GM13977 (cell line): ENCODE measurements at regions not wholly inside any gene's neighbourhood (a gene's known extent, or its start where the extent isn't known, plus 50 kb on each side); places are given as distances from the start of the nearest gene placed in this dataset.

Source experiments
- DNase-seq: peaks from one replicate; pipeline ENCODE4 v3.0.0; 2012; ENCODE audit warnings: low spot score
- CTCF ChIP-seq: IDR thresholded peaks from 2 replicates; pipeline ENCODE4 v1.5.1; 2012; ENCODE audit warnings: mild to moderate bottlenecking, control low read depth; ENCODE audit not compliant: insufficient read depth; ENCODE audit errors: extremely low read depth, missing control alignments
- in situ Hi-C: fragments of 300-500 bp; cut with MboI; formaldehyde crosslinking; loops from one replicate; pipeline ENCODE4 v1.12.0; 2022; ENCODE audit warnings: low sequenced_read_pairs, low pct_unique_long_range_greater_than_20kb, mixed read lengths, inconsistent platforms; ENCODE audit not compliant: unreplicated experiment

GRCh38 chr4:10303291-10303690, 153.9 kb downstream of the ZNF518B start:
- in situ Hi-C loops: no loop called here
- TF ChIP-seq CTCF: no peak
- DNase-seq: no peak

- no peak for DNase-seq
- in situ Hi-C loops: no loop called here
These were observed 155.1 kb downstream of the ZNF518B start for GRCh38 chr4:10302096-10302495.

DNA sequence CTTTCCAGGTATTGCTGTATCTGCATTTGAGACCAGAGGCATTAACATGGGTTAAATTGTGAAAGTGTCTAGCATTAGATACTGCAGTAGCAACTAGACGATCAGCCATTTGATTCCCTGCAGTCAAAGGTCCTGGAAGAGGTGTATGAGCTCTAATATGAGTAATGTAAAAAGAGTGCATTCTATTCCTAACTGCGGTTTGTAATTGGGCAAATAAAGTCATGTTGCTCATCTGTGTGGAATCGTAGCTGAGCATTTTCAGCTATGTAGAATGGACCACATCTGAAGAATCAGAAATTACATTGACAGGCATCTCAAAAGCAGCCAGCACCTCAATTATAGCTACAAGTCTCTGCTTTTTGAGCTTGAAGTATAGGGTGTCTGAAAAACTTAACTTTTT, 157.6 kb downstream of the ZNF518B start:
- DNase-seq: no peak
- no peak for TF ChIP-seq CTCF
- in situ Hi-C loops: no loop called here

More at GRCh38 chr4:10302096-10302495, 155.1 kb downstream of the ZNF518B start:
- no peak for TF ChIP-seq CTCF

- no peak for TF ChIP-seq CTCF
- DNase-seq: no peak
- in situ Hi-C loops: no loop called here
These were observed 158.5 kb downstream of the ZNF518B start for GRCh38 chr4:10298681-10299080.

- TF ChIP-seq CTCF: no peak
- in situ Hi-C loops: no loop called here
- DNase-seq: no peak
These were observed 160.5 kb downstream of the ZNF518B start for GRCh38 chr4:10296730-10297129.

DNA sequence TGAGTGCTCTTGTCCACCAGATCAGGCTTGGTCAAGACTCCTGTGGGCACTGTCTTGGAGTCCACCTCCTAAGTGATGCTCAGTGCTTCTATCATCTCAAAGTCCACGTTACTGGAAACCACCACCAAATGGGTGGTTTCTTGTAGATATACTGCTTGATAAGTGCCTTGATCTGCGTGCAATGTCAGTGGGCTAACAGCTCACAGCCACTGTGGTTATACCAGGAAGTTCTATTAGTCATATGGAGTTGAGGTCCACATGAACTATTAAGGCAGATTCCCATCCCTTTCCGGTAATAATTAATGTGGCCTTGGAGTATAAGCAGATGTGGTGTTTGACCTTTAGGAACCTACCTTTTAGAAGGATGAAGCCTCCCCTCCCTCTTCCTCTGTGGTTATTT, 161.9 kb downstream of the ZNF518B start:
- TF ChIP-seq CTCF: no peak
- in situ Hi-C loops: no loop called here
- no peak for DNase-seq

DNA sequence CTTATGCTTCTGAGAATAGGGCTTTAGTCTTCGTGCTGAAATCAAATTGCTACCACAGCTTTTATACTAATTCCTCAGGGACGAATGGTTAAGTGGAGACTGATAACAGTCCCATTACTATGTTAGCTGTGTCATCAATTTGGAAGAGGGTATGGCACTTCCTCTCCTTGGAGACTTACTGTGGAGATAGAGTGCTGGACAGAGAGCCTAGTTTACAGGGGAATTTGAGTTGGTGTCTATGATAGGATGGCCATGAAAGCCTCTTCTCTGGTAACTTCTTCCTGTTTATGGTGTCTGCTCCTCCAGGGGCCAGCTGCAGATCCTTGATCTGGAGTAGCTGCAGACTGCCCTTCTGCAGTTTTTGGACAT, 167.7 kb downstream of the ZNF518B start:
- DNase-seq: no peak
- TF ChIP-seq CTCF: no peak
- in situ Hi-C loops: no loop called here
